ENCODE measurements at regions not wholly inside any gene's neighbourhood (a gene's known extent, or its start where the extent isn't known, plus 50 kb on each side); places are given as distances from the start of the nearest gene placed in this dataset.

DNA sequence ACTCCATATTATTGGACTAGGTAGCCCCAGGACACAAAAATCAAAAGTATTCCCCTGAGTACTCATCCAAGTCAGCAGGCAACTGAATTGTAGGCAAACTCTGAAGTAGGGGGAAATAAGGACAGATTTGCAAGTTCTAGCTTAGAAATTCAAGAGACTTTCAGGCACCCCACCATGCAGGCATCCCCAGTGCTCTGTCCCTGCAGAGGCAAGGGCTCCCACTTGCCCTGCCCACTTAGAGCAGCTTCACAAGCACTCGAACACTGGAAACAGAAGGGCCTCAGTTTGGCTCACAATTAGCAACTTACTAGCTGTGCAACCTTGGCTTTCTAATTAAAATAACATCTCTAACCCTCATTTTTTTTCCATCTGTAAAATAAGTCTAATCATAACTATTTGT is 209.2 kb downstream of the C7orf25 start:
- DNase-seq: no peak

More for the DNA sequence above, 209.2 kb downstream of the C7orf25 start:
- Histone ChIP-seq H3K27ac (ENCODE audit: insufficient read length, low read depth, low read length) (no peak overlapping the region), H2AK5ac (ENCODE audit: insufficient read length, low read length) (no peak overlapping the region), H3K4ac (ENCODE audit: low read depth, low read length) (no peak overlapping the region), H3K23me2 (ENCODE audit: insufficient read length, low read depth, low read length, poor library complexity, severe bottlenecking) (no peaks in the 10 kb centered on the region), H3K9ac (ENCODE audit: extremely low read depth, insufficient read length, low read length) (no peak overlapping the region), H4K5ac (ENCODE audit: insufficient read length, low read depth, low read length) (no peak overlapping the region), H3K27me3 (ENCODE audit: insufficient read depth, low read length) (no peaks in the 10 kb centered on the region), H3K14ac (ENCODE audit: insufficient read depth, low read length) (no peak overlapping the region), H3K9me3 (ENCODE audit: control insufficient read depth, low read depth, low read length) (no peaks in the 10 kb centered on the region), H3K79me1 (ENCODE audit: insufficient read depth, low read depth, low read length, poor library complexity, severe bottlenecking) (no peaks in the 10 kb centered on the region), H2AFZ (ENCODE audit: low read length) (no peak overlapping the region), H3K18ac (ENCODE audit: insufficient read length, low read depth, low read length) (no peak overlapping the region), H4K91ac (ENCODE audit: insufficient read length, low read depth, low read length) (no peak overlapping the region), H2BK20ac (ENCODE audit: low read depth, low read length, poor library complexity, severe bottlenecking) (no peak overlapping the region), H3K4me2 (ENCODE audit: insufficient read depth, insufficient read length, low read length) (no peak overlapping the region), H2BK12ac (ENCODE audit: insufficient read length, low read depth, low read length) (no peak overlapping the region), H3T11ph (ENCODE audit: low read length) (no peak overlapping the region), H4K20me1 (ENCODE audit: control insufficient read depth, insufficient read depth, insufficient read length) (no peaks in the 10 kb centered on the region), H4K8ac (replicated peaks; ENCODE audit: insufficient read length, low read depth, low read length) (no peak overlapping the region), H3K23ac (ENCODE audit: insufficient read length, low read depth, low read length) (no peak overlapping the region), H2BK120ac (ENCODE audit: low read depth, low read length, poor library complexity, severe bottlenecking) (no peak overlapping the region), H3K56ac (ENCODE audit: insufficient read length, low read depth, low read length) (no peak overlapping the region), H2BK5ac (ENCODE audit: insufficient read length, low read length) (no peak overlapping the region), H2BK15ac (ENCODE audit: low read depth, low read length) (no peak overlapping the region), H3K4me1 (ENCODE audit: insufficient read depth, low read length) (no peaks in the 10 kb centered on the region), H3K79me2 (ENCODE audit: insufficient read depth, low read length) (no peaks in the 10 kb centered on the region)
- no CpG with 5 or more reads among the region's 1 CpG for WGBS (ENCODE audit: extremely low coverage, insufficient read length, low lambda C conversion rate)
- H3K36me3 Mint-ChIP-seq (ENCODE audit: insufficient read depth in 1 of 3, low read depth in 3 of 3): no peaks in the 10 kb centered on the region
- no peak overlapping the region for H3K27ac Mint-ChIP-seq
- TF ChIP-seq, protein P1, sequence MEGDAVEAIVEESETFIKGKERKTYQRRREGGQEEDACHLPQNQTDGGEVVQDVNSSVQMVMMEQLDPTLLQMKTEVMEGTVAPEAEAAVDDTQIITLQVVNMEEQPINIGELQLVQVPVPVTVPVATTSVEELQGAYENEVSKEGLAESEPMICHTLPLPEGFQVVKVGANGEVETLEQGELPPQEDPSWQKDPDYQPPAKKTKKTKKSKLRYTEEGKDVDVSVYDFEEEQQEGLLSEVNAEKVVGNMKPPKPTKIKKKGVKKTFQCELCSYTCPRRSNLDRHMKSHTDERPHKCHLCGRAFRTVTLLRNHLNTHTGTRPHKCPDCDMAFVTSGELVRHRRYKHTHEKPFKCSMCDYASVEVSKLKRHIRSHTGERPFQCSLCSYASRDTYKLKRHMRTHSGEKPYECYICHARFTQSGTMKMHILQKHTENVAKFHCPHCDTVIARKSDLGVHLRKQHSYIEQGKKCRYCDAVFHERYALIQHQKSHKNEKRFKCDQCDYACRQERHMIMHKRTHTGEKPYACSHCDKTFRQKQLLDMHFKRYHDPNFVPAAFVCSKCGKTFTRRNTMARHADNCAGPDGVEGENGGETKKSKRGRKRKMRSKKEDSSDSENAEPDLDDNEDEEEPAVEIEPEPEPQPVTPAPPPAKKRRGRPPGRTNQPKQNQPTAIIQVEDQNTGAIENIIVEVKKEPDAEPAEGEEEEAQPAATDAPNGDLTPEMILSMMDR (conservative IDR thresholded peaks at IDR 0.05): no peak
- H3K4me3 Mint-ChIP-seq: no peak overlapping the region
- H3K9me3 Mint-ChIP-seq: no peaks in the 10 kb centered on the region
- no peaks in the 10 kb centered on the region for H3K27me3 Mint-ChIP-seq (ENCODE audit: low read depth)
- H3K4me1 Mint-ChIP-seq: peaks cover 7 to 8% of the 10 kb centered on the region in 2 experiments; a peak in 3 of 4 replicates
